VCaP (cell line): ENCODE measurements at regions not wholly inside any gene's neighbourhood (a gene's known extent, or its start where the extent isn't known, plus 50 kb on each side); places are given as distances from the start of the nearest gene placed in this dataset.
A peak's percentile ranks its signal among the peaks of the same experiment; 100 is the strongest.

ENCODE experiments used
- H3K27ac ChIP-seq: fragments of 450-650 bp; 2 replicates; pipeline ENCODE4 v1.5.1; 2017
- TF ChIP-seq, protein P1 (sequence below): fragments of 450-650 bp; conservative IDR thresholded peaks from 2 replicates; pipeline ENCODE4 v1.5.1; 2017; ENCODE audit warnings: mild to moderate bottlenecking, moderate library complexity

- TF ChIP-seq, protein P1, sequence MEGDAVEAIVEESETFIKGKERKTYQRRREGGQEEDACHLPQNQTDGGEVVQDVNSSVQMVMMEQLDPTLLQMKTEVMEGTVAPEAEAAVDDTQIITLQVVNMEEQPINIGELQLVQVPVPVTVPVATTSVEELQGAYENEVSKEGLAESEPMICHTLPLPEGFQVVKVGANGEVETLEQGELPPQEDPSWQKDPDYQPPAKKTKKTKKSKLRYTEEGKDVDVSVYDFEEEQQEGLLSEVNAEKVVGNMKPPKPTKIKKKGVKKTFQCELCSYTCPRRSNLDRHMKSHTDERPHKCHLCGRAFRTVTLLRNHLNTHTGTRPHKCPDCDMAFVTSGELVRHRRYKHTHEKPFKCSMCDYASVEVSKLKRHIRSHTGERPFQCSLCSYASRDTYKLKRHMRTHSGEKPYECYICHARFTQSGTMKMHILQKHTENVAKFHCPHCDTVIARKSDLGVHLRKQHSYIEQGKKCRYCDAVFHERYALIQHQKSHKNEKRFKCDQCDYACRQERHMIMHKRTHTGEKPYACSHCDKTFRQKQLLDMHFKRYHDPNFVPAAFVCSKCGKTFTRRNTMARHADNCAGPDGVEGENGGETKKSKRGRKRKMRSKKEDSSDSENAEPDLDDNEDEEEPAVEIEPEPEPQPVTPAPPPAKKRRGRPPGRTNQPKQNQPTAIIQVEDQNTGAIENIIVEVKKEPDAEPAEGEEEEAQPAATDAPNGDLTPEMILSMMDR = no peak
- no peak overlapping the region for H3K27ac ChIP-seq
These were observed 185.4 kb upstream of the G2E3 start for GRCh38 chr14:30373526-30373925.

DNA sequence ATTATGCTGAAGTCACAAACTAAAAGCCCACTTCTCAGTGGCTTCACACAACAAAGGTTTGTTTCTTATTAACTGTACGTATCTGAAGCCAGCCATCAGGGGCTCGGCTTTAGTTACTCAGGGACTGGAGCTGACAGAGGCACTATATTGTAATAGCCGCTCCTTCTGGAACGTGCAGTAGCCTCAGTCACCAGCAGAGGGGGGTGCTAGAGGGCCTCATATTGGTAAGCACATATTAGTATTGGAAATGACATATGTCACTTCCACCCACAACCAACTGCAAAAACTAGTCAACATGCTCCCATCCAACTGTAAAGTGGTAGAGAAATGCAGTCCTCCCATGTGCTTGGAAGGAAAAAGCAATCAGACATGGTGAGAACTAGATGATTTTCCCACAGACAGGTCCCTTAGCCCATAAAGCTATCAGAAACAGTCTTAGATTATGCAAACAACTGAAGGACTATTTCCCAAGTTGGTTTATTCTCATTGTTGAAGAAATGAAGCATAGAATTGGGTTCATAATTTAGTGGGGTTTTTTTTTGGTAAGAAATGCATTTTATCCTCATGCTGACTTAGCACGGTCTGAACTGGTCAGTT lies 183.6 kb upstream of the G2E3 start:
- TF ChIP-seq, protein P1 = peak; percentile 82
- no peak overlapping the region for H3K27ac ChIP-seq

- TF ChIP-seq, protein P1 = no peak
- no peak overlapping the region for H3K27ac ChIP-seq
These were observed 177.0 kb upstream of the G2E3 start for GRCh38 chr14:30381861-30382480.

DNA sequence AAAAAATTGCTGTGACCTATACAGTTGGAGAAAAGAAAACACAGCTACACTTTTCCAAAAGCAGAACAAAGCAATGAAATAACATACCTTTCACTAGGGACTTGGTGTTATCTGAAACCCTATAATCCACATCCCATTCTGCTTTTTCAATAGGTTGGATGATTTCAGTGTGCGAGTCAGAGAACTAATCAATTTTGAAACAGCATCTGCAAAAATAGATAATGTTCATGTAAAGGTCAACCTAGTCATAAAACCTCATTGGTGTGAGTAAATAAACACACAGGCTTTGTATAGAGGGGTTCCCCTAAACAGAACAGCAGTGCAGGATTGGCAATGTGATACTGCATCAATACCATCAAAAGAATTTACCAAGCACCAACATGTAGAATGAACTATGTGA lies 173.0 kb upstream of the G2E3 start:
- no peak overlapping the region for H3K27ac ChIP-seq

DNA sequence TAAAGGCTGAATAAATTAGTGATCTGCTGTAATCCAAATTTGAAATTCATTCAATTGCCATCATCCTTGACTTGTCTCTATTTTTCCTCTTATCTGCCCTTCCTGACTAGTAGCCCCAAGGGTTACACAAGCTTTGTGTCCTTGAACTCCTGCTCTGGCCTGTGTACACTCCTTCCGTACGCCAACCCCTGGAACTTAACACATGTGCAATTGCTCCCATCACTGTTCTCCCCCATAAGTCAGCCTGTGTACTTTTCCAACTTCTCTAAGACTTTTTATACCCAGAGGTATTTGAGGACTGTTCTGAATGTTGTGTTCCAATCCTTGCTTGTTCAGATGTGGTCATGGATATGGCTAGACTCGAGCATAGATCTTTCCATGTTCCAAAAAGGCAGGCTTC lies 171.1 kb upstream of the G2E3 start:
- TF ChIP-seq, protein P1 = no peak
- H3K27ac ChIP-seq = no peak overlapping the region

More for the DNA sequence above, 173.0 kb upstream of the G2E3 start:
- TF ChIP-seq, protein P1 = no peak

- no peak overlapping the region for H3K27ac ChIP-seq
- TF ChIP-seq, protein P1 = no peak
These were observed 169.7 kb upstream of the G2E3 start for GRCh38 chr14:30389134-30389876.

- TF ChIP-seq, protein P1 = no peak
- no peak overlapping the region for H3K27ac ChIP-seq
These were observed 169.0 kb upstream of the G2E3 start for GRCh38 chr14:30389877-30390385.
